OCI-LY1 (cell line): ENCODE measurements at regions not wholly inside any gene's neighbourhood (a gene's known extent, or its start where the extent isn't known, plus 50 kb on each side); places are given as distances from the start of the nearest gene placed in this dataset.

Experiments
- EZH2 ChIP-seq: fragments of 200-600 bp; sonication (generic), shearing (Covaris generic); IDR thresholded peaks from 2 replicates; pipeline ENCODE4 v1.8.0; 2017; ENCODE audit warnings: borderline replicate concordance, mixed run types, mild to moderate bottlenecking, antibody characterized with exemption, low read length, moderate library complexity, mixed read lengths
- TF ChIP-seq, protein P1 (sequence below): fragments of 200-600 bp; sonication (generic), shearing (Covaris generic); IDR thresholded peaks from 2 replicates; pipeline ENCODE4 v1.5.1; 2017; ENCODE audit warnings: mild to moderate bottlenecking, antibody characterized with exemption, low read length, moderate library complexity, mixed read lengths

- TF ChIP-seq, protein P1, sequence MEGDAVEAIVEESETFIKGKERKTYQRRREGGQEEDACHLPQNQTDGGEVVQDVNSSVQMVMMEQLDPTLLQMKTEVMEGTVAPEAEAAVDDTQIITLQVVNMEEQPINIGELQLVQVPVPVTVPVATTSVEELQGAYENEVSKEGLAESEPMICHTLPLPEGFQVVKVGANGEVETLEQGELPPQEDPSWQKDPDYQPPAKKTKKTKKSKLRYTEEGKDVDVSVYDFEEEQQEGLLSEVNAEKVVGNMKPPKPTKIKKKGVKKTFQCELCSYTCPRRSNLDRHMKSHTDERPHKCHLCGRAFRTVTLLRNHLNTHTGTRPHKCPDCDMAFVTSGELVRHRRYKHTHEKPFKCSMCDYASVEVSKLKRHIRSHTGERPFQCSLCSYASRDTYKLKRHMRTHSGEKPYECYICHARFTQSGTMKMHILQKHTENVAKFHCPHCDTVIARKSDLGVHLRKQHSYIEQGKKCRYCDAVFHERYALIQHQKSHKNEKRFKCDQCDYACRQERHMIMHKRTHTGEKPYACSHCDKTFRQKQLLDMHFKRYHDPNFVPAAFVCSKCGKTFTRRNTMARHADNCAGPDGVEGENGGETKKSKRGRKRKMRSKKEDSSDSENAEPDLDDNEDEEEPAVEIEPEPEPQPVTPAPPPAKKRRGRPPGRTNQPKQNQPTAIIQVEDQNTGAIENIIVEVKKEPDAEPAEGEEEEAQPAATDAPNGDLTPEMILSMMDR, result no peak
- TF ChIP-seq EZH2, result no peak
Measured at GRCh38 chr2:155384555-155385123, 686.1 kb downstream of the KCNJ3 start.
